CD14-positive monocyte (primary cell): ENCODE measurements at regions not wholly inside any gene's neighbourhood (a gene's known extent, or its start where the extent isn't known, plus 50 kb on each side); places are given as distances from the start of the nearest gene placed in this dataset.

ENCODE experiments used
- DNase-seq, 3 donors: peaks; one replicate each; pipeline ENCODE4 v3.0.0-alpha.2; 2011 to 2022
- H2AFZ ChIP-seq: 2 replicates; pipeline ENCODE4 v1.6.0; 2012; ENCODE audit warnings: mild to moderate bottlenecking, low read depth, low read length, inconsistent platforms; ENCODE audit not compliant: insufficient read depth, poor library complexity, severe bottlenecking
- H3K27ac ChIP-seq, 2 donors: 1 replicate in 1 of 2; 2 replicates in 1 of 2; pipeline ENCODE4 v1.5.1; 2012 to 2013; ENCODE audit warnings: low read length in 2 of 2, control low read depth in 1 of 2, inconsistent platforms in 1 of 2, low read depth in 1 of 2, mild to moderate bottlenecking in 1 of 2
- H3K27me3 ChIP-seq, 2 donors: one replicate each; pipeline versions ENCODE4 v1.6.0 to v1.6.1; 2011 to 2013; ENCODE audit warnings: low read length in 2 of 2; ENCODE audit not compliant: control insufficient read depth in 2 of 2, insufficient read depth in 2 of 2
- H3K36me3 ChIP-seq, 2 donors: replicated peaks in 1 of 2; 1 replicate in 1 of 2; 2 replicates in 1 of 2; pipeline versions ENCODE4 v1.5.1 to v1.6.1; 2012 to 2013; ENCODE audit warnings: low read length in 2 of 2, control low read depth in 1 of 2, inconsistent platforms in 1 of 2, mild to moderate bottlenecking in 1 of 2; ENCODE audit not compliant: insufficient read depth in 2 of 2, control insufficient read depth in 1 of 2
- H3K4me1 ChIP-seq, 2 donors: 1 replicate in 1 of 2; 2 replicates in 1 of 2; pipeline versions ENCODE4 v1.5.1 to v1.6.1; 2012 to 2013; ENCODE audit warnings: low read length in 2 of 2, control low read depth in 1 of 2, inconsistent platforms in 1 of 2, mild to moderate bottlenecking in 1 of 2, moderate library complexity in 1 of 2; ENCODE audit not compliant: insufficient read depth in 2 of 2, control insufficient read depth in 1 of 2
- H3K4me2 ChIP-seq: replicated peaks from 2 replicates; pipeline ENCODE3; 2012; ENCODE audit warnings: low read length, moderate library complexity, mild to moderate bottlenecking; ENCODE audit not compliant: poor library complexity, severe bottlenecking; ENCODE audit errors: extremely low read depth
- H3K4me3 ChIP-seq, 3 experiments: fragments of 200-600 bp in 1 of 3; sonication (generic) in 1 of 3; replicated peaks in 1 of 3; 1 replicate in 2 of 3; 2 replicates in 1 of 3; pipeline ENCODE4 v1.5.1; 2011 to 2013; ENCODE audit warnings: low read length in 3 of 3, mild to moderate bottlenecking in 3 of 3, control low read depth in 2 of 3, low read depth in 2 of 3, inconsistent platforms in 1 of 3, moderate library complexity in 1 of 3
- H3K79me2 ChIP-seq: 2 replicates; pipeline ENCODE4 v1.6.0; 2012; ENCODE audit warnings: mild to moderate bottlenecking, control low read depth, inconsistent platforms, low read length, moderate library complexity; ENCODE audit not compliant: insufficient read depth
- H3K9ac ChIP-seq: 2 replicates; pipeline ENCODE4 v1.6.0; 2017; ENCODE audit warnings: low read length, mild to moderate bottlenecking; ENCODE audit not compliant: insufficient read depth, poor library complexity, severe bottlenecking
- H3K9me3 ChIP-seq, 2 donors: replicated peaks in 1 of 2; 1 replicate in 1 of 2; 2 replicates in 1 of 2; pipeline versions ENCODE4 v1.5.1 to v1.6.1; 2012 to 2013; ENCODE audit warnings: low read length in 2 of 2, control low read depth in 1 of 2; ENCODE audit not compliant: control insufficient read depth in 1 of 2, insufficient read depth in 1 of 2
- H4K20me1 ChIP-seq: 2 replicates; pipeline ENCODE4 v1.6.0; 2012; ENCODE audit warnings: mild to moderate bottlenecking, low read length, control low read depth, moderate library complexity; ENCODE audit not compliant: insufficient read depth
- H3K27ac Mint-ChIP-seq, 7 donors: one replicate each; pipeline ENCODE4 v1.8.0; 2020; ENCODE audit warnings: mild to moderate bottlenecking in 7 of 7, mixed read lengths in 7 of 7, moderate library complexity in 6 of 7, inconsistent platforms in 2 of 7
- H3K27me3 Mint-ChIP-seq, 3 donors: one replicate each; pipeline ENCODE4 v1.8.0; 2021 to 2022; ENCODE audit warnings: low read depth in 3 of 3, mild to moderate bottlenecking in 3 of 3, mixed read lengths in 3 of 3, moderate library complexity in 3 of 3, inconsistent platforms in 1 of 3
- H3K36me3 Mint-ChIP-seq, 2 donors: one replicate each; pipeline ENCODE4 v1.8.0; 2020; ENCODE audit warnings: mixed read lengths in 2 of 2, inconsistent platforms in 1 of 2, mild to moderate bottlenecking in 1 of 2
- H3K4me1 Mint-ChIP-seq: one replicate; pipeline ENCODE4 v1.8.0; 2020; ENCODE audit warnings: mild to moderate bottlenecking, mixed read lengths
- H3K4me3 Mint-ChIP-seq, 2 donors: one replicate each; pipeline ENCODE4 v1.8.0; 2020; ENCODE audit warnings: mild to moderate bottlenecking in 2 of 2, mixed read lengths in 2 of 2, moderate library complexity in 1 of 2
- H3K9me3 Mint-ChIP-seq, 7 donors: one replicate each; pipeline ENCODE4 v1.8.0; 2020 to 2022; ENCODE audit warnings: mixed read lengths in 7 of 7, mild to moderate bottlenecking in 6 of 7, moderate library complexity in 6 of 7, inconsistent platforms in 2 of 7
- WGBS: methylation state at CpG from one replicate; pipeline ENCODE4 v1.1.5; 2013; ENCODE audit warnings: missing lambda C conversion rate; ENCODE audit not compliant: insufficient coverage; 5-methylcytosine and 5-hydroxymethylcytosine counted together
- intact Hi-C, 2 donors: fragments of 100-400 bp; cut with micrococcal nuclease; formaldehyde crosslinking; loops; one replicate each; pipeline versions ENCODE4 v1.15.0 to v1.15.1; 2023
- TF ChIP-seq, protein P1 (sequence below): fragments of 200-600 bp; IDR thresholded peaks from one replicate; pipeline ENCODE4 v1.8.0; 2022; ENCODE audit warnings: antibody characterized with exemption, mild to moderate bottlenecking

DNA sequence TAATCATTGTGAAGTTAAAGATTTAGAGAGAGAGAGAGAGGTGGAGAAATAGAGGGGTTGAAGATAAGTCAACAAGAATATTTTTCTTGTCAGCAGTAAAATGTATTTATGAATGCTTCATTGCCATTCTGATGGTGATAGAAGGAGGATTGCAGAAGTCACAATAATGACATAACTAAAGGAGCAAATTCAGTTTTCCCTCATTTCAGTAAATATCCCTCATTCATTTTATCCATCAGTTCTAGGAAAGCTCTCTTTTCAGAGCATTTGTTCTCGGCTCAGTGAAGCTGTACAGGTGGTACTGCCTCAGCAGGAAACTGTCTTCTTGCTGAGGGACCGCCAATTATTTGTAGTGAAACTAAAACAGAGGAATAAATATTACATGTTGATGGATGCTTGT, 681.4 kb downstream of the CETN3 start:
- Histone ChIP-seq H3K9me3 (no peaks in the 10 kb centered on the region), H3K9ac (no peak overlapping the region), H3K36me3 (no peaks in the 10 kb centered on the region), H3K4me1 (no peaks in the 10 kb centered on the region), H4K20me1 (no peaks in the 10 kb centered on the region), H3K4me3 (no peak overlapping the region), H2AFZ (peak overlapping the region; percentile 30), H3K79me2 (no peaks in the 10 kb centered on the region), H3K4me2 (no peak overlapping the region), H3K27me3 (no peaks in the 10 kb centered on the region), H3K27ac (no peak overlapping the region)
- Mint-ChIP-seq H3K4me3 (no peak overlapping the region), H3K36me3 (no peaks in the 10 kb centered on the region), H3K27me3 (no peaks in the 10 kb centered on the region), H3K27ac (peak overlapping the region in 1 of 7 donors; percentile 64), H3K4me1 (peaks cover 7% of the 10 kb centered on the region), H3K9me3 (no peaks in the 10 kb centered on the region)
- no CpG with 5 or more reads among the region's 2 CpGs for WGBS
- no peak for DNase-seq
- intact Hi-C loops, result no loop called here
- TF ChIP-seq, protein P1, sequence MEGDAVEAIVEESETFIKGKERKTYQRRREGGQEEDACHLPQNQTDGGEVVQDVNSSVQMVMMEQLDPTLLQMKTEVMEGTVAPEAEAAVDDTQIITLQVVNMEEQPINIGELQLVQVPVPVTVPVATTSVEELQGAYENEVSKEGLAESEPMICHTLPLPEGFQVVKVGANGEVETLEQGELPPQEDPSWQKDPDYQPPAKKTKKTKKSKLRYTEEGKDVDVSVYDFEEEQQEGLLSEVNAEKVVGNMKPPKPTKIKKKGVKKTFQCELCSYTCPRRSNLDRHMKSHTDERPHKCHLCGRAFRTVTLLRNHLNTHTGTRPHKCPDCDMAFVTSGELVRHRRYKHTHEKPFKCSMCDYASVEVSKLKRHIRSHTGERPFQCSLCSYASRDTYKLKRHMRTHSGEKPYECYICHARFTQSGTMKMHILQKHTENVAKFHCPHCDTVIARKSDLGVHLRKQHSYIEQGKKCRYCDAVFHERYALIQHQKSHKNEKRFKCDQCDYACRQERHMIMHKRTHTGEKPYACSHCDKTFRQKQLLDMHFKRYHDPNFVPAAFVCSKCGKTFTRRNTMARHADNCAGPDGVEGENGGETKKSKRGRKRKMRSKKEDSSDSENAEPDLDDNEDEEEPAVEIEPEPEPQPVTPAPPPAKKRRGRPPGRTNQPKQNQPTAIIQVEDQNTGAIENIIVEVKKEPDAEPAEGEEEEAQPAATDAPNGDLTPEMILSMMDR, result no peak

DNA sequence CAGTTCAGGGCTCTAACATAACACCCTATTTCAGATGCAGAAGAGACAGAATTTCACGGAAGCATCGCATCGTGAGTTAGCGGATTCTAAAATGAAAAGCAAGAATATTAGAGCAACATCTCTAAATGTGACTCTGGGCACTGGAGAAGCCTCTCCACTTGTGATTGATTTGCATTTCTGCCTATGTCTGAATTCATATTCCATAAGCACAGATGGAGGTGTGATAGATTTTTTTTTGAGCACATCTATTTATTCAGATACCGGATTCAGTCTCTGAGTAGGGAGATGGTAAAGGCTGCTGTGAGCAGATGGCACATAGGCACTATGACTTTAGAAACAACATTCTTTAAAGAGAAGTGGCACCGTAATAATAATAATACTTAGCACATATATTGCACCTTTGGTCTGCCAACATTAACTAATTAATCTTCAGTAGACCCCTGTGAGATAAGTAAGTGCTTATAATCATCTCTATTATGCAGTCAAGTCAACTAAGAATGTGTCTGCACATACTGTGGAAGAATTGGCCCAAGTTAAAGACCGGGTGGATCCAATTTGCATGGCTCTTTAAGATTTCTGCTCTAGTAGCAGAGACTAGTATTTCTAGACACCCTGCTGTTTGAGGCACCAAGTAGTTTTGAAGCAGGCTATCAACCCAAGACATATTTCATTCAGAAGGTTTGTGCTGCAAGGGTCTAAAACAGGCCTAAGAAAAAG, 685.0 kb downstream of the CETN3 start:
- H3K36me3 Mint-ChIP-seq, result no peaks in the 10 kb centered on the region
- H3K36me3 ChIP-seq, result no peaks in the 10 kb centered on the region
- no peaks in the 10 kb centered on the region for H3K27me3 ChIP-seq
- no peak overlapping the region for H3K27ac Mint-ChIP-seq
- TF ChIP-seq, protein P1, result no peak
- DNase-seq, result no peak
- H3K4me1 ChIP-seq, result no peaks in the 10 kb centered on the region
- H3K4me3 Mint-ChIP-seq, result no peak overlapping the region
- 97% methylated on average over 5 of the region's 7 CpGs for WGBS
- no peaks in the 10 kb centered on the region for H3K9me3 Mint-ChIP-seq
- H2AFZ ChIP-seq, result no peak overlapping the region
- H4K20me1 ChIP-seq, result no peaks in the 10 kb centered on the region
- H3K27ac ChIP-seq, result no peak overlapping the region
- peaks cover 4% of the 10 kb centered on the region for H3K4me1 Mint-ChIP-seq
- H3K27me3 Mint-ChIP-seq, result no peaks in the 10 kb centered on the region
- H3K4me2 ChIP-seq, result no peak overlapping the region
- H3K9me3 ChIP-seq, result no peaks in the 10 kb centered on the region
- no peaks in the 10 kb centered on the region for H3K79me2 ChIP-seq
- intact Hi-C loops, result no loop called here
- H3K9ac ChIP-seq, result no peak overlapping the region
- H3K4me3 ChIP-seq, result no peak overlapping the region
